KOPT-K1 (cell line): ENCODE measurements at regions not wholly inside any gene's neighbourhood (a gene's known extent, or its start where the extent isn't known, plus 50 kb on each side); places are given as distances from the start of the nearest gene placed in this dataset.

ENCODE experiments used
- H3K27ac ChIP-seq: fragments of 200-600 bp; sonication (generic); 2 replicates; pipeline ENCODE4 v1.5.1; 2016; ENCODE audit warnings: antibody characterized with exemption, mild to moderate bottlenecking, low read depth, low read length; ENCODE audit not compliant: poor library complexity, severe bottlenecking
- H3K36me3 ChIP-seq: fragments of 200-600 bp; sonication (generic); 2 replicates; pipeline ENCODE4 v1.5.1; 2017; ENCODE audit warnings: antibody characterized with exemption, mild to moderate bottlenecking, low read length, moderate library complexity; ENCODE audit not compliant: insufficient read depth
- H3K9me3 ChIP-seq: fragments of 200-600 bp; sonication (generic); 2 replicates; pipeline ENCODE4 v1.5.1; 2017; ENCODE audit warnings: antibody characterized with exemption, low read length, mild to moderate bottlenecking; ENCODE audit not compliant: insufficient read depth, poor library complexity, severe bottlenecking

DNA sequence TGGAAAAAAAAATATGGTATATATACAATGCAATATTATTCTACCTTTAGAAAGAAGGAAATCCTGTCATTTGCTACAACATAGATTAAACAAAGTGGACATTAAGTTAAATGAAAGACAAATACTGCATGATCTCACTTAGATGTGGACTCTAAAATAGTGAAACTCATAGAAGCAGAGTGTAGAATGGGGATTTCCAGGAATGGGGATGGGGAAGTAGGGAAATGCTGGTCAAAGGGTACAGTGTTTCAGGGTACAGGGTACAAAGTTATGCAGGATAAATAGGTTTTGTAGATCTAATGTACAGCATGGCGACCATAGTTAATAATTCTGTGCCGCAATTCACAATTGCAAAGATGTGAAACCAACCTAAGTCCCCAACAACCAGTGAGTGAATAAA is 385.5 kb downstream of the SFMBT2 start:
- H3K9me3 ChIP-seq = peaks cover 23% of the 10 kb centered on the region
- no peak overlapping the region for H3K27ac ChIP-seq

DNA sequence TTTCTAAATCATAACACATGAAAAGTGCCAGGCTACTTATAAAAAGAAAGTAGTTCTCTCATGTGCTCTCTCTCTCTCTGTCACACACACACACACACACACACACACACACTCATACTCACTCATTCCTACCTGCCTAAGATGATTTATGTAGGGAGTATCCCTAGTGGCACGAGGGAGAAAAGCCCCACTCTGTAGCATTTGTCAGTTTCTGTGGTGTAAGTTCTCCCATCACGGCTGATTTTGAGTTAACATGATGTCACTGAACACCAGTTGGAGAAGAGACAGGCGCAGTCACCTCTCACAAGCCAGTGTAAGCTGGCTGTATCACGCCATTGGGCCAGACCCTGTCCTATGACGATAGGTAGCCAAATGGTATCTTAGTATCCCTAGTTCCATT is 395.4 kb downstream of the SFMBT2 start:
- Histone ChIP-seq H3K9me3 (peaks cover 20% of the 10 kb centered on the region), H3K27ac (no peak overlapping the region), H3K36me3 (no peaks in the 10 kb centered on the region)

More for the DNA sequence above, 385.5 kb downstream of the SFMBT2 start:
- no peaks in the 10 kb centered on the region for H3K36me3 ChIP-seq

- Histone ChIP-seq H3K36me3 (no peaks in the 10 kb centered on the region), H3K9me3 (peaks cover 12% of the 10 kb centered on the region), H3K27ac (no peak overlapping the region)
Observed at GRCh38 chr10:7014721-7015120, 396.1 kb downstream of the SFMBT2 start.

DNA sequence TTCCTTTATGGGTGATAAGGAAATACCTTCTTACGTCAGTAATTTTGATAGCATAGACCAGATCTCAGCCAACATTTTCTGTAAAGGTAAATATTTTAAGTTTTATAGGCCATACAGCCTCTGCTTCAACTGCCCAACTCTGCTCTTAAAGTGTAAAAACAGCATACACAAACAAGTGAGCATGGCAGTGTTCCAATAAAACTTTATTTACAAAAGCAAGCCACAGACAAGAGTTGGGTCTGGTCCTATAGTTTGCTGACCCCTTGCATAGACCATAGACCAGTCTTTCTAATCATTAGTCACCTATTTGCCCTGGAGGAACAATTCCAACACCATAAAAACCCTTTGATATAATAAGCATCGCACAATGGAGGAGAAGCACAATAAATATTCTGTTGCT is 398.8 kb downstream of the SFMBT2 start:
- Histone ChIP-seq H3K9me3 (no peaks in the 10 kb centered on the region), H3K27ac (no peak overlapping the region), H3K36me3 (no peaks in the 10 kb centered on the region)

GRCh38 chr10:7008645-7009044 is 402.2 kb downstream of the SFMBT2 start:
- Histone ChIP-seq H3K36me3 (no peaks in the 10 kb centered on the region), H3K27ac (no peak overlapping the region), H3K9me3 (no peaks in the 10 kb centered on the region)

DNA sequence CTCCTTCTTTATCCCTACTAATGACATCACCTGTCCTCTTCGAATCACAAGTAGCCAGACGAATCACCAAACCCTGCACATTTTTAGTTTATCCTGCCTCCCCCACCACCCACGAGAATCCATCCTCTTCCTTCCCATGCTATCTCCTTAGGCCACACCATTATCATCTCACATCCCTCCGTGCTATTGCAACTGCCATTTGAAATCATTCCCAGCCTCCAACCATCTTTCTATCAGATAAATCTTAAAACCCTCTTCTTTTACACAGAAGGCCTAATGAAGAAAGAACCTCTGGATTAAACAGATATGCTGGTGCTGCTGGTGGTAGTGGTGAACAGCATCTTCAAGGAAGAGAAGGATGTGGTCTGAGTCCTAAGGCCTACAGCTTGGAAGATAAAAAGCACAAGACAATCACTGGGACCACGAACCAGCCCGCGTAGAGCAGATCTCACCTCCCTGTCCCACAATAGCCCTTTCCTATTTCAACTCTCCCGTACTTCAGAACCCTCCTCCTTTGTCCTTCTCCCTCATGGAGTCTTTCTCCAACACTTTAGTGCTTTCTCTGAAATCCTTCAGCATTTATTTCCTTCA is 403.1 kb downstream of the SFMBT2 start:
- Histone ChIP-seq H3K36me3 (no peaks in the 10 kb centered on the region), H3K9me3 (no peaks in the 10 kb centered on the region), H3K27ac (no peak overlapping the region)

DNA sequence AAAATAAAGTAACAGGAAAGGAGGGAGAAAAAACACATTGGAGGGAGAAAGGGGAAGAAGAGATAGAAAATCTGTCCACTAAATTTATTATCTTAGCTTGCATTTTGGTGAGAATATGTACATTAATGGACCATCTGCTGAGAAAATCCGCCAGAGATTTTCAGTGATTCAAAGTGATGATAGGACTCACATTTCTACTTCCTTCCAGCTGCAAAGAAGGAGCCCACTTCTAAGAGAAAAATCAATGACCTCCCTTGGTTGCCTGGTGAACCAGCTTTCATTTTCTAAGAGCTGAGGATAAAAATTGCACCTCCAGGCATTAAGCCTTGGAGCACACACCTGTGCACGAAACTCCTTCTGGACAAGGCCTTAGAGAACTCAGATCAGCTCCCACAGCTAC is 404.3 kb downstream of the SFMBT2 start:
- H3K36me3 ChIP-seq = no peaks in the 10 kb centered on the region
- H3K9me3 ChIP-seq = no peaks in the 10 kb centered on the region
- peak overlapping the region; percentile 35 for H3K27ac ChIP-seq

DNA sequence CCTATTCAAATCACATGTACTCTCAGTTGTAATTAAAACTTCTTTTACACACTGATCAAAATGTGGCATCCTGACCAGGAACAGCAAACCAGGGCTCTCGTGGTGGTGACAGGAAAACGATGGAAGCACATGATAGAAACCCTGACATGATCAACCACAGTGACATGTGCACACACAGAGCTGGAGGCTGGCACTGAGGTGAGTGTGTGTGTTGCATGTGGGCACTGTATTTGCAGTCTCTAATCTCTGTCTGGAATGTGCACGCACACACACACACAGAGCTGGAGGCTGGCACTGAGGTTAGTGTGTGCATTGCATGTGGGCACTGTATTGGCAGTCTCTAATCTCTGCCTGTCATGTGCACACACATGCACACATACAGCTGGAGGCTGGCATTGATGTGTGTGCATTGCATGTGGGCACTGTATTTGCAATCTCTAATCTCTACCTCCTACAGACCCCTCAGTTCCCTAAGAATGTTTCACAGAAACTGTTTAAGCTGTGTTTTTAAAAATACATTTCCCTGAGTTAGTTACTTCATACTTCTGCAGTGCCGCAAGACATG is 406.9 kb downstream of the SFMBT2 start:
- no peaks in the 10 kb centered on the region for H3K36me3 ChIP-seq
- no peaks in the 10 kb centered on the region for H3K9me3 ChIP-seq
- H3K27ac ChIP-seq = peak overlapping the region; percentile 11

DNA sequence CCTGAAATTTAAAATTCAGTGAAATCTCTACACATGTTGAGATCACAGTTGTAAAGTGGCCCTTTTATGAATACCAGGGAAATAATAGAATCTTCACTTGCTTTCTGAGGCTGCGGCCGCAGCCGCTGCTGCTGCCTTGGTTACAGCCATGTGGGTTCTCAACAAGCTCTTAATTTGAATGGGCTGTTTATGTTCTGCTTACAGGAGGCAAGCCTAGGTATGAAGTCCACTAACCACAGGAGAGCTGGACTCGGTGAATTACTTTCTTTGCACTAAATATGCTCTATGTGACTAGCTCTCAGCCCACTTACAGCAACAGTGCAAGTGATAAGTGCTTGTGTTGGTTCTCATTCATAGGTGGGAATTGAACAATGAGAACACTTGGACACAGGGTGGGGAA is 410.8 kb downstream of the SFMBT2 start:
- Histone ChIP-seq H3K9me3 (no peaks in the 10 kb centered on the region), H3K36me3 (no peaks in the 10 kb centered on the region), H3K27ac (no peak overlapping the region)

DNA sequence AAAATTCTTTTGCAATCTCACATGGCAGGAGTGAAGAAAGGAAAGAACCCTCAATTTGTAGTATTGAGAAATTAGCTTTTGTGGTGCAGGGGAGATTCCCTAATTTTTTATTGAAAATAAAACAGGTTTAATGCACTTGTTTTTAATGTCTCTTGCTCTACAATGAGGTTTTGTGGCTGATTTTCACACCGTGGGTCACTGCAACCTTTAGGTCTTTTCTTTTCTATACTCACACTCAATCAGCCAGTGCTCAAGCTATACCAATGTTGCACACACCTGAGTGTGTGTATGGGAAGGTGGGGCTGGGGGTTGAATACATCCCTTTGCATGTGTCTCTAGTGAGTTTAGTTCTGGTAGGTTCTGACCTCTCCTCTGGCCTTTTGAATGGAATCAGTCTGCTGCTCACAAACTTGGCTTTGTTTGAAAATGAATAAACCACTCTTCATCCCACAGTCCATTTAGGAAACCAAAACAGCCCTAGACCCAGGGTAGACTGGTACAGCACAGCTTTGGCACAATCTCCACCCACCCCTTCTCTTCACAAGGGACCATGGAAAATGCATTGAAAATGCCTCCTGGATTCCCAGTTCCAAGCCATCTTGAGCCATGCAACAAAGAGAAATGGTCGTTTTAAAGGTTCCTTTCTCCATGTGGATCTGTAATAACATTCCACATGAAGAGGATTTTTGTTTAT is 411.5 kb downstream of the SFMBT2 start:
- no peaks in the 10 kb centered on the region for H3K36me3 ChIP-seq
- no peak overlapping the region for H3K27ac ChIP-seq
- H3K9me3 ChIP-seq = no peaks in the 10 kb centered on the region

DNA sequence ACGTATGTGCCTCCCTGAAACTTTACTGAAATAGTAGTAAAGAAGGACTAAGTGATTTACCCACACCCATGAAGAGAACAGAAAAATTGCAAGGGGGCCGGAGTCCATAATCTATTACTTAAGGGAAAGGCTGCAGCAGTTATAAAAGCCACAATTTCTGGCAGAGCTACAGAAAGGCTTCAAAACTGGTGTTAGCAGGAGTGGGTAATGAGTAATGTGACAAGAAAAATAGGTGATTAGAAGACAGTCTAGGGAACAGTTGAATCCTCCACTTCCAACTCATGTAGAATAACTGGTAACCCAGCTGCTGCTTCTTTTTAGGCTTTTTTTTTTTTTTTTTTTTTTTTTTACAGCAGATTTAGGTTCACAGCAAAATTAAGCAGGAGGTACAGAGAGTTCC is 413.3 kb downstream of the SFMBT2 start:
- Histone ChIP-seq H3K27ac (no peak overlapping the region), H3K9me3 (no peaks in the 10 kb centered on the region), H3K36me3 (no peaks in the 10 kb centered on the region)

DNA sequence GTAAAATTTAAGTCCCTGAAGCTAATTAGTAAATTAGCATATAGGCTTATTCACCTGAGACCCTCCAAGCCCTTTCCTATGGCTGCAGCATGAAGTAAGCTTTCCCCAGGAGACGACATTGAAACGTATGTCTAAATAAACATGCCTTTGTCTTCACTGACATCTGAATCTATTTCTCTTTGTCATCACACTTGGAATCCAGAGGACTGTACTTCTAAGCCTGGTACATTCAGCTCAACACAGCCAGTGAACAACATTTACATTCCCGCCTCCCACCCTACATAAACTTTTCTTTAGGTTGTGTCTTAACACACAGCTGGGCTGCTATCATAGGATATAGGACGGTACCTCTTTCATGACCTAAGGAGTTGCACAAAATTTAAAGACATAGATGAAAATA is 414.4 kb downstream of the SFMBT2 start:
- Histone ChIP-seq H3K36me3 (no peaks in the 10 kb centered on the region), H3K9me3 (no peaks in the 10 kb centered on the region), H3K27ac (no peak overlapping the region)

DNA sequence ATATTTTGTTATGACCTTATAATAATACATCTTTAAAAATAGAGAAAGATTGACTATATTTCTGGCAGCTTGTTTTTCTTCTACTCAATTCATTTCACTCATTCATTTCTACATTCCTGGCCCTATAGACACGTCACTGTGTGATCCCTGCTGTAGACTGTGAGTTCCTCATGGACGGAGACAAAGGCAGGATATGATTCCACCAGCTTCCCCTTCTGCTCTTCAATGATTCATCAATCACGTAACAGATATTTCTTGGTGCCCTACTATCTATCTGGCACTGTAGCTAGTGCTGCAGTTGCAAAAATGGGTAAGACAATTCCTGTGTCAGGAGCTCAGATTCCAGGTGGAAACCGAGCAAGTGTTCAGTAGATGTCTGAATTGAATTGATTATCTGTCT is 415.0 kb downstream of the SFMBT2 start:
- Histone ChIP-seq H3K9me3 (no peaks in the 10 kb centered on the region), H3K36me3 (no peaks in the 10 kb centered on the region), H3K27ac (no peak overlapping the region)

- Histone ChIP-seq H3K9me3 (no peaks in the 10 kb centered on the region), H3K27ac (no peak overlapping the region), H3K36me3 (no peaks in the 10 kb centered on the region)
Observed at GRCh38 chr10:6995341-6995740, 415.3 kb upstream of the PRKCQ start.

DNA sequence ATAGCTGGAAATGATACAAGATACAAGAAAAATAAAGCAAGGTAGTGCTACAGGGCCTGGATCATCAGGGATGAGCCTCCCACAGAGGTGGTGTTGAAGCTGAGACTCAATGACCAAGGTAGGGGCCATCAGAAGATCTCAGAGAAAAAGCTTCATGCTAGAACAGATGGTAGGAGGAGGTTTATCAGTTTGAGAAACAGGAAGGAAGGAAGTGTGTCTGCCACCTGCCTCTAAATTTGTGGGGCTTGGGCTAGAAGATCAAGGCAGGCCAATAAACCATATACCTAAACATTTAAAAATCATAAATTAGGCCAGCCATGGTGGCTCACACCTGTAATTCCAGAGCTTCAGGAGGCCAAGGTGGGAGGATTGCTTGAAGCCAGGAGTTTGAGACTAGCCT is 410.8 kb upstream of the PRKCQ start:
- peak overlapping the region; percentile 67 for H3K27ac ChIP-seq
- H3K9me3 ChIP-seq = no peaks in the 10 kb centered on the region
- no peaks in the 10 kb centered on the region for H3K36me3 ChIP-seq

DNA sequence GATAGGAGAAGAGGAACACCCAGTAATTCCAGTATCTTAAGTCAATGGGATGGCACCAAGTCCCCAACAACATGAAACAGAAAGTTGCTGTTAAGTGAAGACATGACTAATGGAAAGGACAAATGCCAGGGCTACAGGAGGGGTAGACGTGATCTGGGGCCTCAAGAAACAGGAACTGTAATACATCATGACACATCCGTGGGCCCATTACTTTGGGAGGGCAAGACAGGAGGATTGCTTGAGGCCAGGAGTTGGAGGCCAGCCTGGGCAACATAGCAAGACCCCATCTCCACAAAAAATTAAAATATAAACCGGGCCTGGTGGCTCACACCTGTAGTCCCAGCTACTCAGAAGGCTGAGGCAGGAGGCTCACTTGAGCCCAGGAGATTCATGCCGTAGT is 408.6 kb upstream of the PRKCQ start:
- Histone ChIP-seq H3K9me3 (no peaks in the 10 kb centered on the region), H3K27ac (no peak overlapping the region), H3K36me3 (no peaks in the 10 kb centered on the region)
